ENCODE measurements at regions not wholly inside any gene's neighbourhood (a gene's known extent, or its start where the extent isn't known, plus 50 kb on each side); places are given as distances from the start of the nearest gene placed in this dataset.

- H3K4me1 Mint-ChIP-seq: no peaks in the 10 kb centered on the region
- no peak for TF ChIP-seq CTCF (IDR thresholded peaks at IDR 0.05; ENCODE audit: unreplicated experiment in 3 of 3)
- no peaks in the 10 kb centered on the region for H3K27me3 Mint-ChIP-seq (ENCODE audit: low read depth)
- H3K4me3 Mint-ChIP-seq: no peak overlapping the region
- H3K9me3 Mint-ChIP-seq: peaks cover 4% of the 10 kb centered on the region
- no peaks in the 10 kb centered on the region for H3K36me3 Mint-ChIP-seq (ENCODE audit: low read depth)
- H3K27ac Mint-ChIP-seq: no peak overlapping the region
Observed at GRCh38 chr14:81960781-81961180, 427.1 kb upstream of the SEL1L start.

GRCh38 chr14:81963846-81964245 is 430.2 kb upstream of the SEL1L start:
- peaks cover 25% of the 10 kb centered on the region for H3K9me3 Mint-ChIP-seq
- peaks cover 3% of the 10 kb centered on the region for H3K36me3 Mint-ChIP-seq (ENCODE audit: low read depth)
- no peak for TF ChIP-seq CTCF (IDR thresholded peaks at IDR 0.05; ENCODE audit: unreplicated experiment in 3 of 3)
- no peak overlapping the region for H3K4me3 Mint-ChIP-seq
- H3K4me1 Mint-ChIP-seq: no peaks in the 10 kb centered on the region
- no peaks in the 10 kb centered on the region for H3K27me3 Mint-ChIP-seq (ENCODE audit: low read depth)
- no peak overlapping the region for H3K27ac Mint-ChIP-seq

- Mint-ChIP-seq H3K9me3 (peaks cover 41% of the 10 kb centered on the region), H3K27me3 (ENCODE audit: low read depth) (no peaks in the 10 kb centered on the region), H3K4me3 (no peak overlapping the region), H3K36me3 (ENCODE audit: low read depth) (peaks cover 3% of the 10 kb centered on the region), H3K27ac (no peak overlapping the region), H3K4me1 (peaks cover 9% of the 10 kb centered on the region)
- TF ChIP-seq CTCF (IDR thresholded peaks at IDR 0.05; ENCODE audit: unreplicated experiment in 3 of 3): no peak
Observed at GRCh38 chr14:81970307-81970706, 436.7 kb upstream of the SEL1L start.

- peaks cover 9% of the 10 kb centered on the region for H3K4me1 Mint-ChIP-seq
- no peak for TF ChIP-seq CTCF (IDR thresholded peaks at IDR 0.05; ENCODE audit: unreplicated experiment in 3 of 3)
- H3K27ac Mint-ChIP-seq: no peak overlapping the region
- H3K9me3 Mint-ChIP-seq: peaks cover 27% of the 10 kb centered on the region
- H3K36me3 Mint-ChIP-seq (ENCODE audit: low read depth): peaks cover 3% of the 10 kb centered on the region
- H3K4me3 Mint-ChIP-seq: no peak overlapping the region
- no peaks in the 10 kb centered on the region for H3K27me3 Mint-ChIP-seq (ENCODE audit: low read depth)
Observed at GRCh38 chr14:81971911-81972310, 438.3 kb upstream of the SEL1L start.

GRCh38 chr14:81972601-81973000 is 438.9 kb upstream of the SEL1L start:
- H3K27me3 Mint-ChIP-seq (ENCODE audit: low read depth): no peaks in the 10 kb centered on the region
- H3K4me1 Mint-ChIP-seq: peaks cover 9% of the 10 kb centered on the region
- TF ChIP-seq CTCF (IDR thresholded peaks at IDR 0.05; ENCODE audit: unreplicated experiment in 3 of 3): no peak
- H3K36me3 Mint-ChIP-seq (ENCODE audit: low read depth): peaks cover 3% of the 10 kb centered on the region
- peaks cover 24% of the 10 kb centered on the region for H3K9me3 Mint-ChIP-seq
- no peak overlapping the region for H3K4me3 Mint-ChIP-seq
- H3K27ac Mint-ChIP-seq: no peak overlapping the region

- peaks cover 9% of the 10 kb centered on the region for H3K4me1 Mint-ChIP-seq
- no peak overlapping the region for H3K4me3 Mint-ChIP-seq
- no peaks in the 10 kb centered on the region for H3K27me3 Mint-ChIP-seq (ENCODE audit: low read depth)
- H3K9me3 Mint-ChIP-seq: peaks cover 9% of the 10 kb centered on the region
- H3K36me3 Mint-ChIP-seq (ENCODE audit: low read depth): no peaks in the 10 kb centered on the region
- no peak for TF ChIP-seq CTCF (IDR thresholded peaks at IDR 0.05; ENCODE audit: unreplicated experiment in 3 of 3)
- H3K27ac Mint-ChIP-seq: no peak overlapping the region
Observed at GRCh38 chr14:81974543-81974942, 440.9 kb upstream of the SEL1L start.
